Mesendoderm (in vitro differentiated cells): ENCODE measurements at regions not wholly inside any gene's neighbourhood (a gene's known extent, or its start where the extent isn't known, plus 50 kb on each side); places are given as distances from the start of the nearest gene placed in this dataset.

ENCODE experiments used
- DNase-seq: peaks from one replicate; pipeline ENCODE4 v3.0.0; 2013
- H2AK5ac ChIP-seq: 2 replicates; pipeline ENCODE4 v1.6.1; 2013; ENCODE audit warnings: low read length, inconsistent platforms
- H2BK120ac ChIP-seq: 2 replicates; pipeline ENCODE4 v1.6.1; 2013; ENCODE audit warnings: low read depth, mild to moderate bottlenecking, low read length, moderate library complexity, mixed read lengths
- H2BK15ac ChIP-seq: replicated peaks from 2 replicates; pipeline ENCODE4 v1.6.1; 2013; ENCODE audit warnings: low read depth, mild to moderate bottlenecking, moderate library complexity
- H2BK5ac ChIP-seq: 2 replicates; pipeline ENCODE4 v1.6.1; 2013; ENCODE audit warnings: low read length, inconsistent platforms
- H3K18ac ChIP-seq: 2 replicates; pipeline ENCODE4 v1.6.1; 2013; ENCODE audit warnings: mild to moderate bottlenecking, low read length, mixed read lengths
- H3K23ac ChIP-seq: one replicate; pipeline ENCODE4 v1.6.1; 2013; ENCODE audit warnings: low read length
- H3K27ac ChIP-seq: 2 replicates; pipeline ENCODE4 v1.5.1; 2013; ENCODE audit warnings: low read depth, mild to moderate bottlenecking, inconsistent platforms, low read length, moderate library complexity
- H3K27me3 ChIP-seq: 2 replicates; pipeline ENCODE4 v1.6.1; 2013; ENCODE audit warnings: low read length, control low read depth, mild to moderate bottlenecking, inconsistent platforms; ENCODE audit not compliant: insufficient read depth, poor library complexity
- H3K36me3 ChIP-seq: 2 replicates; pipeline ENCODE4 v1.6.1; 2013; ENCODE audit warnings: low read length, inconsistent platforms; ENCODE audit not compliant: control insufficient read depth, insufficient read depth
- H3K4ac ChIP-seq: one replicate; pipeline ENCODE4 v1.6.1; 2013; ENCODE audit warnings: low read depth, mild to moderate bottlenecking, low read length, moderate library complexity
- H3K4me1 ChIP-seq: 2 replicates; pipeline ENCODE4 v1.6.1; 2013; ENCODE audit warnings: low read depth, low read length, inconsistent platforms; ENCODE audit not compliant: control insufficient read depth
- H3K4me2 ChIP-seq: 2 replicates; pipeline ENCODE4 v1.6.1; 2013; ENCODE audit warnings: low read length
- H3K4me3 ChIP-seq: 2 replicates; pipeline ENCODE4 v1.5.1; 2013; ENCODE audit warnings: mild to moderate bottlenecking, low read length
- H3K56ac ChIP-seq: one replicate; pipeline ENCODE4 v1.6.1; 2013; ENCODE audit warnings: low read length
- H3K79me1 ChIP-seq: 2 replicates; pipeline ENCODE4 v1.6.1; 2013; ENCODE audit warnings: low read length, inconsistent platforms
- H3K79me2 ChIP-seq: 2 replicates; pipeline ENCODE4 v1.6.1; 2013; ENCODE audit warnings: mild to moderate bottlenecking, low read length; ENCODE audit not compliant: control insufficient read depth, insufficient read depth
- H3K9ac ChIP-seq: 2 replicates; pipeline ENCODE4 v1.6.1; 2013; ENCODE audit warnings: low read length, inconsistent platforms
- H4K5ac ChIP-seq: one replicate; pipeline ENCODE4 v1.6.1; 2013; ENCODE audit warnings: low read length
- H4K8ac ChIP-seq: one replicate; pipeline ENCODE4 v1.6.1; 2013; ENCODE audit warnings: low read depth, mild to moderate bottlenecking, control low read depth, low read length, moderate library complexity
- WGBS: extraction: QIAGEN DNeasy Blood & Tissue Kit; methylation state at CpG from one replicate; pipeline ENCODE4 v1.1.7; 2013; ENCODE audit warnings: low lambda C conversion rate, missing lambda C conversion rate; ENCODE audit not compliant: insufficient coverage; ENCODE audit errors: extremely low coverage; 5-methylcytosine and 5-hydroxymethylcytosine counted together

GRCh38 chr10:89940076-89940475, 238.7 kb downstream of the KIF20B start:
- no peak overlapping the region for H4K8ac ChIP-seq
- H3K79me2 ChIP-seq, result no peaks in the 10 kb centered on the region
- H3K4ac ChIP-seq, result no peak overlapping the region
- H3K18ac ChIP-seq, result no peak overlapping the region
- no peak overlapping the region for H2AK5ac ChIP-seq
- no peak overlapping the region for H2BK15ac ChIP-seq
- H3K27ac ChIP-seq, result no peak overlapping the region
- no peak overlapping the region for H3K4me2 ChIP-seq
- no peak overlapping the region for H2BK5ac ChIP-seq
- DNase-seq, result no peak
- no peaks in the 10 kb centered on the region for H3K27me3 ChIP-seq
- H3K23ac ChIP-seq, result no peak overlapping the region
- no peak overlapping the region for H3K56ac ChIP-seq
- no peak overlapping the region for H4K5ac ChIP-seq
- H2BK120ac ChIP-seq, result no peak overlapping the region
- H3K9ac ChIP-seq, result no peak overlapping the region
- WGBS, result no CpG with 5 or more reads among the region's 1 CpG
- no peak overlapping the region for H3K4me3 ChIP-seq
- H3K79me1 ChIP-seq, result no peaks in the 10 kb centered on the region
- no peaks in the 10 kb centered on the region for H3K4me1 ChIP-seq
- no peaks in the 10 kb centered on the region for H3K36me3 ChIP-seq

- no peak overlapping the region for H4K8ac ChIP-seq
- H3K27me3 ChIP-seq, result no peaks in the 10 kb centered on the region
- no peaks in the 10 kb centered on the region for H3K4me1 ChIP-seq
- H3K4me3 ChIP-seq, result no peak overlapping the region
- no peak overlapping the region for H4K5ac ChIP-seq
- no peak overlapping the region for H3K23ac ChIP-seq
- no peak overlapping the region for H2BK120ac ChIP-seq
- no peaks in the 10 kb centered on the region for H3K36me3 ChIP-seq
- no peak for DNase-seq
- no peak overlapping the region for H3K18ac ChIP-seq
- no peak overlapping the region for H3K27ac ChIP-seq
- H3K79me1 ChIP-seq, result no peaks in the 10 kb centered on the region
- H3K4me2 ChIP-seq, result no peak overlapping the region
- H2AK5ac ChIP-seq, result no peak overlapping the region
- no peak overlapping the region for H3K56ac ChIP-seq
- no CpG with 5 or more reads among the region's 1 CpG for WGBS
- H3K4ac ChIP-seq, result no peak overlapping the region
- H3K9ac ChIP-seq, result no peak overlapping the region
- H2BK15ac ChIP-seq, result no peak overlapping the region
- no peaks in the 10 kb centered on the region for H3K79me2 ChIP-seq
- H2BK5ac ChIP-seq, result no peak overlapping the region
Observed at GRCh38 chr10:89942217-89942616, 240.8 kb downstream of the KIF20B start.

DNA sequence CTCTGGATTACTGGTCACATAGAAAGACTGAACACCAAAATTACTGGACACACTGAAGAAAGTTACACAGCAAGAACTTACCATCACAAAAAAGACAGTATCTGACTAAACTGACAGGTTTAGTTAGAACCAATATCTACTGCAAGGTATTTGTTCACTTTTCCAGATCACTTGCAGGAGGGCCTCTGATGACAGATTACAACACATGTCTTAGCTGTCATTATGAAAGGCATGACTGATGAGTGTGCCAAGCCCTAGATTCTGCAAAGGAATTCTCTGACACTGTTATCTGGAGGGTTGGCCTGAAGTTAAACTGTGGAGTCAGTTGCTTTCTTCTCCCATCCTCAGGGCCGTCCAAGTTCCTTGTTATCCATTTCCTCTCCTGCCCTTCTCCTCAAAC, 242.7 kb downstream of the KIF20B start:
- no peak overlapping the region for H2AK5ac ChIP-seq
- no peak overlapping the region for H2BK120ac ChIP-seq
- no peak overlapping the region for H3K18ac ChIP-seq
- no peak overlapping the region for H2BK5ac ChIP-seq
- H3K4me3 ChIP-seq, result no peak overlapping the region
- no peak overlapping the region for H3K56ac ChIP-seq
- H3K79me2 ChIP-seq, result no peaks in the 10 kb centered on the region
- H3K23ac ChIP-seq, result no peak overlapping the region
- H3K27me3 ChIP-seq, result no peaks in the 10 kb centered on the region
- H3K79me1 ChIP-seq, result no peaks in the 10 kb centered on the region
- H3K27ac ChIP-seq, result no peak overlapping the region
- no peak overlapping the region for H3K9ac ChIP-seq
- H3K4me2 ChIP-seq, result no peak overlapping the region
- no peak overlapping the region for H4K8ac ChIP-seq
- DNase-seq, result no peak
- no peak overlapping the region for H2BK15ac ChIP-seq
- H3K36me3 ChIP-seq, result no peaks in the 10 kb centered on the region
- no CpG with 5 or more reads among the region's 1 CpG for WGBS
- H3K4ac ChIP-seq, result no peak overlapping the region
- H3K4me1 ChIP-seq, result no peaks in the 10 kb centered on the region
- no peak overlapping the region for H4K5ac ChIP-seq

GRCh38 chr10:89946106-89946505, 244.7 kb downstream of the KIF20B start:
- no peak overlapping the region for H3K9ac ChIP-seq
- H3K4ac ChIP-seq, result no peak overlapping the region
- H3K18ac ChIP-seq, result no peak overlapping the region
- H3K36me3 ChIP-seq, result no peaks in the 10 kb centered on the region
- no peak overlapping the region for H2BK15ac ChIP-seq
- no peak overlapping the region for H4K8ac ChIP-seq
- no peak overlapping the region for H2AK5ac ChIP-seq
- H3K4me1 ChIP-seq, result no peaks in the 10 kb centered on the region
- no CpG with 5 or more reads among the region's 3 CpGs for WGBS
- no peak overlapping the region for H3K27ac ChIP-seq
- H3K4me2 ChIP-seq, result no peak overlapping the region
- no peak overlapping the region for H3K23ac ChIP-seq
- no peak overlapping the region for H4K5ac ChIP-seq
- DNase-seq, result no peak
- no peak overlapping the region for H3K4me3 ChIP-seq
- no peak overlapping the region for H3K56ac ChIP-seq
- no peak overlapping the region for H2BK120ac ChIP-seq
- no peak overlapping the region for H2BK5ac ChIP-seq
- H3K27me3 ChIP-seq, result no peaks in the 10 kb centered on the region
- no peaks in the 10 kb centered on the region for H3K79me2 ChIP-seq
- H3K79me1 ChIP-seq, result no peaks in the 10 kb centered on the region

DNA sequence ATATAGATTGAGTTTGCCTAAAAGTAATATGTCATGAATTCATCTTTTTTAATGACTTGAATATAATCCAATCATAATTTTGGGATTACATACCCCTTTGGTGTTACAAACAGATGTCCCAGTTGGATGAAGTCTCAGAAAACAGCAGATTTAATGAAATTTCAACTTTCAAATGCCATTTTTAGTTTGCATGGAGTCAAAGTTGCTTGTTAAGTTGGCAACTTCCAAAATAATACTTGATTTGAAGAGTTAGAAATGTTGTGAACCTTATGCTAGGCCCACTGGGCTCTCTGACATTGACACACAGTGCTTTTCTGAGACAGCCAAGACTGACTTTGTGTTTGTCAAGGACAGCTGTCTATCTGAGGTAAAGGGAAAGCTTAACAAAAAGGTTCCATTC, 248.1 kb downstream of the KIF20B start:
- no peak overlapping the region for H3K23ac ChIP-seq
- H3K27me3 ChIP-seq, result no peaks in the 10 kb centered on the region
- no peaks in the 10 kb centered on the region for H3K4me1 ChIP-seq
- no peak for DNase-seq
- no peaks in the 10 kb centered on the region for H3K36me3 ChIP-seq
- no peak overlapping the region for H2BK5ac ChIP-seq
- H4K5ac ChIP-seq, result no peak overlapping the region
- no peak overlapping the region for H3K4ac ChIP-seq
- no peak overlapping the region for H2AK5ac ChIP-seq
- H3K79me1 ChIP-seq, result no peaks in the 10 kb centered on the region
- H3K9ac ChIP-seq, result no peak overlapping the region
- H3K4me3 ChIP-seq, result no peak overlapping the region
- no peak overlapping the region for H2BK120ac ChIP-seq
- H3K56ac ChIP-seq, result no peak overlapping the region
- no peak overlapping the region for H3K18ac ChIP-seq
- no peaks in the 10 kb centered on the region for H3K79me2 ChIP-seq
- no peak overlapping the region for H3K27ac ChIP-seq
- no peak overlapping the region for H4K8ac ChIP-seq
- H3K4me2 ChIP-seq, result no peak overlapping the region
- H2BK15ac ChIP-seq, result no peak overlapping the region

GRCh38 chr10:89952325-89952724, 250.9 kb downstream of the KIF20B start:
- WGBS, result no CpG with 5 or more reads among the region's 1 CpG
- no peak for DNase-seq
- H2BK120ac ChIP-seq, result no peak overlapping the region
- H3K27ac ChIP-seq, result no peak overlapping the region
- H3K9ac ChIP-seq, result no peak overlapping the region
- H2AK5ac ChIP-seq, result no peak overlapping the region
- H2BK15ac ChIP-seq, result no peak overlapping the region
- no peak overlapping the region for H3K4me2 ChIP-seq
- no peak overlapping the region for H3K4me3 ChIP-seq
- H4K5ac ChIP-seq, result no peak overlapping the region
- H3K79me1 ChIP-seq, result no peaks in the 10 kb centered on the region
- no peak overlapping the region for H3K18ac ChIP-seq
- no peaks in the 10 kb centered on the region for H3K27me3 ChIP-seq
- no peak overlapping the region for H4K8ac ChIP-seq
- no peaks in the 10 kb centered on the region for H3K36me3 ChIP-seq
- no peaks in the 10 kb centered on the region for H3K79me2 ChIP-seq
- H2BK5ac ChIP-seq, result no peak overlapping the region
- H3K4me1 ChIP-seq, result no peaks in the 10 kb centered on the region
- no peak overlapping the region for H3K23ac ChIP-seq
- H3K4ac ChIP-seq, result no peak overlapping the region
- H3K56ac ChIP-seq, result no peak overlapping the region
